HG03039 (cell line): ENCODE measurements at regions not wholly inside any gene's neighbourhood (a gene's known extent, or its start where the extent isn't known, plus 50 kb on each side); places are given as distances from the start of the nearest gene placed in this dataset.

ENCODE experiments used
- ATAC-seq: cut with Tn5 transposase; IDR thresholded peaks from one replicate; pipeline ENCODE4 v1.9.1; 2021; ENCODE audit warnings: mild to moderate bottlenecking, moderate library complexity; ENCODE audit not compliant: unreplicated experiment

GRCh38 chr19:27777726-27778125 is 1435.2 kb downstream of the UQCRFS1 start:
- ATAC-seq: no peak

- ATAC-seq: no peak
These were observed 1435.7 kb downstream of the UQCRFS1 start for GRCh38 chr19:27777242-27777641.

GRCh38 chr19:27776524-27776923 is 1436.4 kb downstream of the UQCRFS1 start:
- no peak for ATAC-seq

GRCh38 chr19:27776020-27776419 is 1436.9 kb downstream of the UQCRFS1 start:
- ATAC-seq: no peak

- no peak for ATAC-seq
These were observed 1437.6 kb downstream of the UQCRFS1 start for GRCh38 chr19:27775395-27775794.

- ATAC-seq: no peak
These were observed 1438.1 kb downstream of the UQCRFS1 start for GRCh38 chr19:27774827-27775226.

GRCh38 chr19:27774337-27774736 is 1438.6 kb downstream of the UQCRFS1 start:
- ATAC-seq: no peak

- ATAC-seq: no peak
These were observed 1439.4 kb downstream of the UQCRFS1 start for GRCh38 chr19:27773318-27774094.

- ATAC-seq: no peak
These were observed 1440.9 kb downstream of the UQCRFS1 start for GRCh38 chr19:27772059-27772458.

- no peak for ATAC-seq
These were observed 1442.9 kb downstream of the UQCRFS1 start for GRCh38 chr19:27770095-27770494.

GRCh38 chr19:27767234-27767633 is 1445.7 kb downstream of the UQCRFS1 start:
- ATAC-seq: no peak

- no peak for ATAC-seq
These were observed 1446.8 kb downstream of the UQCRFS1 start for GRCh38 chr19:27765912-27766725.

GRCh38 chr19:27765397-27765796 is 1447.6 kb downstream of the UQCRFS1 start:
- ATAC-seq: no peak

GRCh38 chr19:27764186-27764804 is 1448.7 kb downstream of the UQCRFS1 start:
- ATAC-seq: no peak

GRCh38 chr19:27762933-27763332 is 1450.0 kb downstream of the UQCRFS1 start:
- no peak for ATAC-seq

GRCh38 chr19:27759896-27760295 is 1453.1 kb downstream of the UQCRFS1 start:
- ATAC-seq: no peak

- no peak for ATAC-seq
These were observed 1454.1 kb downstream of the UQCRFS1 start for GRCh38 chr19:27758626-27759505.

- ATAC-seq: no peak
These were observed 1458.3 kb downstream of the UQCRFS1 start for GRCh38 chr19:27754700-27755099.

GRCh38 chr19:27753622-27754021 is 1459.3 kb downstream of the UQCRFS1 start:
- ATAC-seq: no peak

- no peak for ATAC-seq
These were observed 1460.3 kb downstream of the UQCRFS1 start for GRCh38 chr19:27752530-27753184.
